COLO829 (cell line): ENCODE measurements at regions not wholly inside any gene's neighbourhood (a gene's known extent, or its start where the extent isn't known, plus 50 kb on each side); places are given as distances from the start of the nearest gene placed in this dataset.
"Not testable (repeated sequence)": the region's sequence is repeated elsewhere in the genome, so short reads cannot be mapped to it uniquely, and the experiment has no call there.

Source experiments
- DNase-seq: peaks from one replicate; pipeline ENCODE4 v3.0.0; 2012; ENCODE audit warnings: low spot score

DNA sequence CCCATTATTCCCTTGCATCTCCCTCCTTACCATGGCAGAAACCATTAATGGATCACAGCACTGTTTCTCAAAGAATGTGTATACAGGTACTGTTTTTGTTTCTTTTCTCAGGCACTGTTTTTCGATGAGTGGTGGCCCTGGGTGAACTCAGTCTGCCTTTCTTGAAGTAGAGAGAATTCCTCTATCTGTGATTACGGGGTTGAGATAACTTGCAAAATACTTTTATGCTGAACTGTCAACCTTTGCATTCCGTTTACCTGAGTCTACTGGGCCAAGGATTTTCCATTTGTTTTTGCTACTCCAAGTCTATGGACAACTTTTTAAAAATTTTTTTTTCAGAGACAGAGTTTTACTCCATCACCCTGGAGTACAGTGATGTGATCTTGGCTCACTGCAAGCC is 82.7 kb upstream of the CLINT1 start:
- DNase-seq, result no peak

DNA sequence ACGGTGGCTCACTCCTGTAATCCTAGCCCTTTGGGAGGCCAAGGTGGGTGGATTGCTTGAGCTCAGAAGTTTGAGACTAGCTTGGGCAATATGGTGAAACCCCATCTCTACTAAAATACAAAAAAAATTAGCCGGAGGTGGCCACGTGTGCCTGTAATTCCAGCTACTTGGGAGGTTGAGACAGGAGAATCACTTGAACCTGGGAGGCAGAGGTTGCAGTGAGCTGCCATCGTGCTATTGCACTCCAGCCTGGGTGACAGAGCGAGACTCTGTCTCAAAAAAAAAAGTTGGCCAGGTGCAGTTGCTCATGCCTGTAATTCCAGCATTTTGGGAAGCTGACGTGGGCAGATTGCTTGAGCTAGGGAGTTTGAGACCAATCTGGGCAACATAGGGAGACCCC is 79.2 kb upstream of the CLINT1 start:
- DNase-seq, result not testable (repeated sequence)

DNA sequence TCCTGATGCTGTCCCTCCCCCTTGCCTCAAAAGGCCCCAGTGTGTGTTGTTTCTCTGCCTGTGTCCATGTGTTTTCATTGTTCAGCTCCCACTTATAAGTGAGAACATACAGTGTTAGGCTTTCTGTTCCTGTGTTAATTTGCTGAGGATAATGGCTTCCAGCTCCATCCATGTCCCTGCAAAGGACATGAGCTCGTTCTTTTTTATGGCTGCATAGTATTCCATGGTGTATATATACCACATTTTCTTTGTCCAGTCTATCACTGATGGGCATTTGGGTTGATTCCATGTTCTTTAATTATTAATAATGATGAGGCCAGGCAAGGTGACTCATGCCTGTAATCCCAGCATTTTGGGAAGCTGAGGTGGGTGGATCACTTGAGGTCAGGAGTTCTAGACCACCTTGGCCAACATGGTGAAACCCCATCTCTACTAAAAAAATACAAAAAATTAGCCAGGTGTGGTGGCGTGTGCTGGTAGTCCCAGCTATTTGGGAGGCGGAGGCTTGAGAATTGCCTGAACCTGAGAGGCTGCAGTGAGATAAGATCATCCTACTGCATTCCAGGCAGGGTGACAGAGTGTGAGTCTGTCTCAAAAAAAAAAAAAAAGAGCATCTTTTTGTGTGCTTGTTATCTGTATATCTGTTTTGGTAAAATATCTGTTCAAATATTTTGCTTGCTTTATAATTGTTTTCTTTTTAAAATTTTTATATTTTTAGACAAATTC is 78.0 kb upstream of the CLINT1 start:
- not testable (repeated sequence) for DNase-seq

DNA sequence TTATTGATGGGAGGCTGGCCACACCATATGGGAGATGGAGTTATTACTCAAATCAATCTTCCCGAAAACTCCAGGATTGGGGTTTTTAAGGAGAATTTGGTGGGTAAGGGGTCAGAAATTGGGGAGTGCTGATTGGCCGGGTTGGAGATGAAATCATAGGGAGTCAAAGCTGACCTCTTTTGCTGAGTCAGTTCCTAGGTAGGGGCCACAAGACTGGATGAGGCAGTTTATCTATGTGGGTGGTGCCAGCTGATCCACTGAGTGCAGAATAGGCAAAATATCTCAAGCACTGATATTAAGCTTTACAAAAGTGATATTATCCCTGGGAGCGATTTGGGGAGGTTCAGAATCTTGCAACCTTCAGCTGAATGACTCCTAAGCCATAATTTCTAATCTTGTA is 75.7 kb upstream of the CLINT1 start:
- no peak for DNase-seq

GRCh38 chr5:157933005-157933404 is 74.1 kb upstream of the CLINT1 start:
- DNase-seq, result no peak

GRCh38 chr5:157930710-157931109 is 71.8 kb upstream of the CLINT1 start:
- no peak for DNase-seq

DNA sequence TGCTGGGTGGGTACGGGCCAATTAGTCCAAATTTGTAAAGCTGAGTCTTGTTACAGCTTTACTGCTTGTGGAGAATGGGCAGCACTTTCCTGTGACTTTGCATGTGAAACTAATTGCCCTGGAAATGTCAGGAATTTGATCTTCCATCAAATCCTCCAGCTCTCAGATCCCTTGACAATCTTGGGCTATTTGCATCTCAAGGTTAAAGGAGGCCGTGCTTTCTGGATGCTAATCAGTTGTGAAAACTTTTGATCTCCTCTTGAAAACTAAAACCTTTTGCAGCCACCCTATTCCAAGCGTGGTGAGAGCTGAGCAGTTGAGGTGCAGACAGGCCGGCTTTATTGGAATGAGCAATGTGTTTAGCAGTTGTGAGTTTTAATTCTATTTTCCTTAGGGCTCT is 68.0 kb upstream of the CLINT1 start:
- no peak for DNase-seq

DNA sequence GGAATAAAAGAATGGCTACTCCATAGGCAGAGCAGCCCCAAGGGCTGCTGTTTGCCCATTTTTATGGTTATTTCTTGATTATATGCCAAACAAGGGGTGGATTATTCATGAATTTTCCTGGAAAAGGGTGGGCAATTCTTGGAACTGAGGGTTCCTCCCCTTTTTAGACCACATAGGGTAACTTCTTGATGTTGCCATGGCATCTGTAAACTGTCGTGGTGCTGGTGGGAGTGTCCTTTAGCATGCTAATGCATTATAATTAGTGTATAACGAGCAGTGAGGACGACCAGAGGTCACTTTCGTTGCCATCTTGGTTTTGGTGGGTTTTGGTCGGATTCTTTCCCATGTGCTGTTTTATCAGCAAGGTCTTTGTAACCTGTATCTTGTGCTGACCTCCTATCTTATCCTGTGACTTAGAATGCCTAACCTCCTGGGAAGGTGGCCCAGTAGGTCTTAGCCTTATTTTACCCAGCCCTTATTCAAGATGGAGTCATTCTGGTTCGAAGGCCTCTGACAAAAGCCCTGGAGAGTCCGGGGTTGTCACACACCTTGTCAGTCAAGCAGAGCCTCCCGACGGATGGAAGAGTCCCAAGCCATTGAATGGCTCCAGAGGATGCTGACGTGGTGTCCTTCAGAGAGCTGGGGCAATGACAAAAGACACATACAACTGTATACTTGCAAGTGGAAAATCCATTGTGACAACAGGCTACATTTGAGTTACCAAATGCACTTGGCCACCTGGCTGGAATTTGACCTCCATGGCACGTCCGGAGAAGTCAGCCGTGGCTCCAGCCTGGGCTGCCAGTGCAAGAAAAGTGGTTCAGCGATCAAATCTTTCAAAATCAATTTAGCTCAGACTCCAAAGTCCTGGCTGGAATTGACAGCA is 67.1 kb upstream of the CLINT1 start:
- no peak for DNase-seq

DNA sequence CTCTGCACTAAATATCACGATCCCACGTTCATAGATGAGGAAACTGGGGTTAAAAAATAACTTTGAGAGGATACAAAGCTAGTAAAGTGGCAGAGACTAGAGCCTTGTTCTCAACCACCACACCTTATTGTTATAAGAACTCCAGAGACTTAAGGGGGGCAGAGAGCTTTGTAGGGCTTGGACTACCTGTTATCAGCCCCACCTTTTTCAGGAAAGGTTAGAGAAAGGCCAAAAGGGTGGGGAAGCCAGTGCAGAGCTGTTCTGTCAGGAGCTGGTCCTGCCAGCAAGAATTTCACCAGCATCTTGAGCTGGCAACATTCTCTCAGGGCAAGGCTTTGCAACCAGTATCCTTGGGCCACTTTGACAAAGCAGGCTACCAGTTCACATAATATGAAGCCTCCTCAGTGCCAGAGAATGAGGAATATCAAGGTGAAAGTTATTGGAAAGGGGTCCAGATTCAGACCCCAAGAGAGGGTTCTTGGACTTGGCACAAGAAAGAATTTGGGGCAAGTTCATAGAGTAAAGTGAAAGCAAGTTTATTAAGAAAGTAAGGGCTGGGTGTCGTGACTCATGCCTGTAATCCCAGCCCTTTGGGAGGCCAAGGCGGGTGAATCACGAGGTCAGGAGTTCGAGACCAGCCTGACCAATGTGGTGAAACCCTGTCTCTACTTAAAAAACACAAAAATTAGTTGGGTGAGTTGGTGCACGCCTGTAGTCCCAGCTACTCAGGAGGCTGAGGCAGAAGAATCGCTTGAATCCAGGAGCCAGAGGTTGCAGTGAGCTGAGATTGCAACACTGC is 66.2 kb upstream of the CLINT1 start:
- DNase-seq, result no peak

DNA sequence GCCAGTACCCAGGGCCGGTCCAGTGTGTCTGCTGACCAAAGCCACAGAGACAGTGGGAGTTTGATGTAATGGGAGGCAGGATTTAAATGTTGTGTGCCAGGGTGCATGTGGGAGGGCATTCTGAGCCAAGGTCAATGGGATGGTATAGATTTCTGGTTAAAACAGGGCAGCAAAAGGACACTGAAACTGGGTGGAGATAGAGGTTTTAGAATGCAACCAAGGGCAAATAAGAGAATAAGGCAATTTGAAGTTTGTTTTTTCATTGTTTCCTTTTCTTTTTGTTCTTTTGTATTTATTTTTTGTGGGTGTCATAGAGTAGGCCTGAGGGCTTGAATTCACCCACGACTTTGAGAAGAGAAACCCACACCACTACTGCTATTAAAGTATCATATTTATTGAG is 65.5 kb upstream of the CLINT1 start:
- no peak for DNase-seq

GRCh38 chr5:157923765-157924164 is 64.8 kb upstream of the CLINT1 start:
- no peak for DNase-seq

- no peak for DNase-seq
Observed at GRCh38 chr5:157922026-157922425, 63.1 kb upstream of the CLINT1 start.

DNA sequence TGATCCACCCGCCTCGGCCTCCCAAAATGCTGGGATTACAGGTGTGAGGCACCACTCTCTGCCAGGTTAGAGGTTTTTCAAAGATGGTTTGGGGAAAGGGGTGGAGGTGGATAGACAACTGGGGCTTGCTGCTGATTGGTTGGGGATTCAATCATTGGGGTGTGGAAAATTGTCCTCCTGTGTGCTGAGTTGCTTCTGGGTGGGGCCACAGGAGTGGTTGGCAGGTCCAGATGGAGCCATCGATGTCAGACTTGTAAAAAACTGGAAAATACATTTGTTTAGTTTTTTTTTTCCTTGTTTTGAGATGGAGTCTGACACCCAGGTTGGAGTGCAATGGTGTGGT is 61.9 kb upstream of the CLINT1 start:
- no peak for DNase-seq

GRCh38 chr5:157918811-157919742 is 60.1 kb upstream of the CLINT1 start:
- DNase-seq, result no peak

DNA sequence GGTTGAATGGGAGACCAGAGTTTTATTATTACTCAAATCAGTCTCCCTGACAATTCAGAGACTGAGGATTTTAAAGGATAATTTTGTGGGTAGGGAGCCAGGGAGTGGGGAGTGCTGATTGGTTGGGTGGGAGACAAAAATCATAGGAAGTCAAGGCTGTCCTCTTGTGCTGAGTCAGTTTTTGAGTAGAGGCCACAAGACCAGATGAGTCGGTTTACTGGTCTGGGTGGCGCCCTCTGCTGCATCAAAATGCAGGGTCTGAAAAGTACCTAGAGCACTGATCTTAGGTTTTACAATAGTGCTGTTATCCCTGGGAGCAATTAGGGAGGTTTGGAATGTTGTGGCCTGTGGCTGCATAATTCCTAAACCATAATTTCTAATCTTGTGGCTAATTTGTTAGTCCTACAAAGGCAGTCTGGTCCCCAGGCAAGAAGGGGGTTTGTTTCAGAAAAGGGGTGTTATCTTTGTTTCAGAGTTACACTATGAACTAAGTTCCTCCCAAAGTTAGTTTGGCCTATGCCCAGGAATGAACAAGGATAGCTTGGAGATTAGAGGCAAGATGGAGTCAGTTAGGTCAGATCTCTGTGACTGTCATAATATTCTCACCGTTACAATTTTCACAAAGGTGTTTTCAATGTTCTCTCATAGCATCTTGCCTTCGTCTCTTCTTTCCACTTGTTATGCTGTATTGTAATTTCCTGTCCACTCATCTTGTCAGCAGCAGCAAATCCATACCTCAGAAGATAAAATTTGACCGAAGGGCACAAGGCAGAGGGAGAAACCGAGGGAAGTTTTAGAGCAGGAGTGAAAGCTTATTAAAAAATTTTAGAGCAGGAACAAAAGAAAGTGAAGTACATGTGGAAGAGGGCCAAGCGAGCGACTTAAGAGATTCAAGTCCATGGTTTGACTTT is 59.2 kb upstream of the CLINT1 start:
- DNase-seq, result peak; percentile 32

DNA sequence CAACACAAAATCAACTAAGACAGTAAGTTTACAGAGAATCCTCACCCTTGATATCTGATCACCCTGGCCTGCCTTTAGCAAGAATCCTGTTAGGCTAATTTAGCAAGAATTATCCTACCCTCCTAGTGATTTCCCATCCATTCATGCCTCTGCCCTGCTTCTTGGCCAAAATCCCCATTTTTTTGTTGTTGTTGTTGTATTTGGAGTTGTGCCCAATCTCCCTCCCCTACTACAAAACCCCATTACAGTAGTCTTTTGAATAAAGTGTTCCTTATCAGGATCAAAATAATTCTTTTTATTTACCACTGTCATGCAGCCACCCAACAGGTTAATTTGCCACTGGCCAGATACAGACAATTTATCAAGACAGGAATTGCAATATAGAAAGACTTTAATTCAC is 58.5 kb upstream of the CLINT1 start:
- no peak for DNase-seq

- peak; percentile 68 for DNase-seq
Observed at GRCh38 chr5:157915638-157916037, 56.7 kb upstream of the CLINT1 start.

DNA sequence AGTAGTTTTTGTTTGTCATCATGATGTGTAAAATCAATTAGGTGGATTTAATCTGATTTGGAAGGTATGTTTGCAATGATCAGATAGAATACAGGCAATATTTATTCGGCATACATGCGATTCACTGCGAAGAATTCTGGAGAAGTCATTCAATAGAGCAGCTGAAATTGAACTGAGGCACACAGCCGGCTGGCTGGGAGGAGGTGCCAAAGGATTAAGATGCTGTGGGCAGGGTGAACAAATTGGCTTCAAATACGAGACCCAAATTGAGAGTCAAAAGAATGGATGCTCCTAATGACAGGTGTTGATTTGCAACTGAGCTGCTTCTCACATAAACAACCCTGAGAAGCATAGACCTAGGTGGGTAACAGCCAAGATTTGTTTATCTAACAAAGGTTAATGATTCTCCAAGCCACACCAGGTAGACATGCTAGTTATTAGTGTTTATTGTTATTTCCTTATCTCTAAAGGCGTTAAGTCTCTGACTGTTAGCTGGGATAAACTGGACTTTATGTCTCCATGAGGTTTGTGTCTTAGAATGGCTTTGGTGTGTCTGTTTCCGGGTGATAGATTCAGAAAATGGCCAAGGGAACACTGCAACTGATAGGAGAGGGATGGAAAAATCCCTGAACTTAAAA is 55.3 kb upstream of the CLINT1 start:
- no peak for DNase-seq

GRCh38 chr5:157913575-157913974 is 54.6 kb upstream of the CLINT1 start:
- no peak for DNase-seq
